Stimulated activated naive CD8-positive, alpha-beta T cell treated with anti-CD3 and anti-CD28 coated beads, Interleukin-15, amount 100 ng/mL, for 72 hours (primary cell): ENCODE measurements at regions not wholly inside any gene's neighbourhood (a gene's known extent, or its start where the extent isn't known, plus 50 kb on each side); places are given as distances from the start of the nearest gene placed in this dataset.

Experiments used
- ATAC-seq: fragments of 150-1000 bp; cut with Tn5 transposase; 2 replicates; pipeline ENCODE4 v1.10.0; 2021; ENCODE audit warnings: mild to moderate bottlenecking, moderate library complexity
- DNase-seq, 2 donors: peaks; one replicate each; pipeline ENCODE4 v3.0.0; 2021 to 2022
- H3K27ac Mint-ChIP-seq, 2 donors: one replicate each; pipeline ENCODE4 v1.8.0; 2022; ENCODE audit warnings: mild to moderate bottlenecking in 2 of 2, mixed read lengths in 2 of 2, moderate library complexity in 2 of 2
- H3K27me3 Mint-ChIP-seq: one replicate; pipeline ENCODE4 v1.8.0; 2022; ENCODE audit warnings: mixed read lengths
- H3K4me1 Mint-ChIP-seq: one replicate; pipeline ENCODE4 v1.8.0; 2022; ENCODE audit warnings: mild to moderate bottlenecking, mixed read lengths
- H3K4me3 Mint-ChIP-seq, 2 donors: one replicate each; pipeline ENCODE4 v1.8.0; 2022; ENCODE audit warnings: mild to moderate bottlenecking in 2 of 2, mixed read lengths in 2 of 2, moderate library complexity in 1 of 2
- H3K9me3 Mint-ChIP-seq, 2 donors: one replicate each; pipeline ENCODE4 v1.8.0; 2022; ENCODE audit warnings: mixed read lengths in 2 of 2

- H3K4me3 Mint-ChIP-seq: no peak overlapping the region
- no peaks in the 10 kb centered on the region for H3K4me1 Mint-ChIP-seq
Measured at GRCh38 chr10:52677086-52677485, 95.5 kb downstream of the MBL2 start.

GRCh38 chr10:52678611-52679010 lies 94.0 kb downstream of the MBL2 start:
- DNase-seq (no peak), ATAC-seq (no peak)
- Mint-ChIP-seq H3K4me3 (no peak overlapping the region), H3K27me3 (no peaks in the 10 kb centered on the region), H3K4me1 (no peaks in the 10 kb centered on the region), H3K9me3 (peaks cover 0 to 8% of the 10 kb centered on the region in 2 donors), H3K27ac (no peak overlapping the region)

More at GRCh38 chr10:52677086-52677485, 95.5 kb downstream of the MBL2 start:
- Mint-ChIP-seq H3K27ac (no peak overlapping the region), H3K27me3 (no peaks in the 10 kb centered on the region), H3K9me3 (peaks cover 0 to 8% of the 10 kb centered on the region in 2 donors)
- ATAC-seq (no peak), DNase-seq (no peak)

- H3K27me3 Mint-ChIP-seq: no peaks in the 10 kb centered on the region
- DNase-seq: no peak
- no peak overlapping the region for H3K4me3 Mint-ChIP-seq
- H3K4me1 Mint-ChIP-seq: no peaks in the 10 kb centered on the region
- ATAC-seq: no peak
- H3K9me3 Mint-ChIP-seq: peaks cover 0 to 8% of the 10 kb centered on the region in 2 donors
- no peak overlapping the region for H3K27ac Mint-ChIP-seq
Measured at GRCh38 chr10:52679117-52679516, 93.5 kb downstream of the MBL2 start.

GRCh38 chr10:52682766-52683165 lies 89.8 kb downstream of the MBL2 start:
- Mint-ChIP-seq H3K27ac (no peak overlapping the region), H3K27me3 (no peaks in the 10 kb centered on the region), H3K4me1 (no peaks in the 10 kb centered on the region), H3K9me3 (no peaks in the 10 kb centered on the region), H3K4me3 (no peak overlapping the region)
- DNase-seq (no peak), ATAC-seq (no peak)

- Mint-ChIP-seq H3K4me3 (no peak overlapping the region), H3K4me1 (no peaks in the 10 kb centered on the region), H3K27me3 (no peaks in the 10 kb centered on the region), H3K9me3 (no peaks in the 10 kb centered on the region), H3K27ac (no peak overlapping the region)
- no peak for DNase-seq
- no peak for ATAC-seq
Measured at GRCh38 chr10:52683776-52684175, 88.8 kb downstream of the MBL2 start.

GRCh38 chr10:52688899-52689298 lies 83.7 kb downstream of the MBL2 start:
- H3K4me1 Mint-ChIP-seq: no peaks in the 10 kb centered on the region
- ATAC-seq (no peak), DNase-seq (no peak)
- H3K27me3 Mint-ChIP-seq: no peaks in the 10 kb centered on the region
- H3K4me3 Mint-ChIP-seq: no peak overlapping the region
- H3K27ac Mint-ChIP-seq: no peak overlapping the region
- H3K9me3 Mint-ChIP-seq: peaks cover 6 to 18% of the 10 kb centered on the region in 2 donors

GRCh38 chr10:52696232-52696631 lies 76.4 kb downstream of the MBL2 start:
- Mint-ChIP-seq H3K27ac (no peak overlapping the region), H3K9me3 (peaks cover 6 to 10% of the 10 kb centered on the region in 2 donors)
- DNase-seq: no peak

GRCh38 chr10:52701647-52702046 lies 70.9 kb downstream of the MBL2 start:
- no peaks in the 10 kb centered on the region for H3K9me3 Mint-ChIP-seq
- no peak for ATAC-seq
- no peaks in the 10 kb centered on the region for H3K27me3 Mint-ChIP-seq
- H3K4me1 Mint-ChIP-seq: no peaks in the 10 kb centered on the region
- no peak overlapping the region for H3K4me3 Mint-ChIP-seq
- H3K27ac Mint-ChIP-seq: no peak overlapping the region
- DNase-seq: no peak

More at GRCh38 chr10:52696232-52696631, 76.4 kb downstream of the MBL2 start:
- Mint-ChIP-seq H3K27me3 (no peaks in the 10 kb centered on the region), H3K4me1 (no peaks in the 10 kb centered on the region), H3K4me3 (no peak overlapping the region)
- no peak for ATAC-seq

GRCh38 chr10:52703451-52703850 lies 69.1 kb downstream of the MBL2 start:
- DNase-seq (no peak), ATAC-seq (no peak)
- Mint-ChIP-seq H3K27ac (no peak overlapping the region), H3K4me3 (no peak overlapping the region), H3K4me1 (no peaks in the 10 kb centered on the region), H3K27me3 (no peaks in the 10 kb centered on the region), H3K9me3 (no peaks in the 10 kb centered on the region)

- Mint-ChIP-seq H3K4me1 (no peaks in the 10 kb centered on the region), H3K4me3 (no peak overlapping the region), H3K27ac (no peak overlapping the region), H3K27me3 (no peaks in the 10 kb centered on the region), H3K9me3 (no peaks in the 10 kb centered on the region)
- DNase-seq (no peak), ATAC-seq (no peak)
Measured at GRCh38 chr10:52703898-52704297, 68.7 kb downstream of the MBL2 start.

- no peak for DNase-seq
- H3K9me3 Mint-ChIP-seq: no peaks in the 10 kb centered on the region
- no peaks in the 10 kb centered on the region for H3K27me3 Mint-ChIP-seq
Measured at GRCh38 chr10:52706332-52707070, 66.1 kb downstream of the MBL2 start.

More at GRCh38 chr10:52706332-52707070, 66.1 kb downstream of the MBL2 start:
- Mint-ChIP-seq H3K27ac (no peak overlapping the region), H3K4me1 (no peaks in the 10 kb centered on the region), H3K4me3 (no peak overlapping the region)
- ATAC-seq: no peak
